ENCODE measurements at regions not wholly inside any gene's neighbourhood (a gene's known extent, or its start where the extent isn't known, plus 50 kb on each side); places are given as distances from the start of the nearest gene placed in this dataset.

- no peak for DNase-seq (ENCODE audit: extremely low read depth in 1 of 2, low read depth in 1 of 2)
Measured at GRCh38 chr9:88751781-88752180, 216.8 kb downstream of the NXNL2 start.

- no peak for DNase-seq (ENCODE audit: extremely low read depth in 1 of 2, low read depth in 1 of 2)
Measured at GRCh38 chr9:88753691-88754367, 218.9 kb downstream of the NXNL2 start.

- DNase-seq (ENCODE audit: extremely low read depth in 1 of 2, low read depth in 1 of 2) = no peak
Measured at GRCh38 chr9:88754452-88754851, 219.5 kb downstream of the NXNL2 start.

- DNase-seq (ENCODE audit: extremely low read depth in 1 of 2, low read depth in 1 of 2) = no peak
Measured at GRCh38 chr9:88754886-88755285, 219.9 kb downstream of the NXNL2 start.

- DNase-seq (ENCODE audit: extremely low read depth in 1 of 2, low read depth in 1 of 2) = no peak
Measured at GRCh38 chr9:88757406-88758010, 222.5 kb downstream of the NXNL2 start.

- DNase-seq (ENCODE audit: extremely low read depth in 1 of 2, low read depth in 1 of 2) = no peak
Measured at GRCh38 chr9:88759364-88759763, 224.4 kb downstream of the NXNL2 start.

GRCh38 chr9:88766778-88767503 is 224.3 kb upstream of the S1PR3 start:
- DNase-seq (ENCODE audit: extremely low read depth in 1 of 2, low read depth in 1 of 2) = no peak

- DNase-seq (ENCODE audit: extremely low read depth in 1 of 2, low read depth in 1 of 2) = no peak
Measured at GRCh38 chr9:88767504-88767790, 223.8 kb upstream of the S1PR3 start.

GRCh38 chr9:88772575-88772974 is 218.7 kb upstream of the S1PR3 start:
- no peak for DNase-seq (ENCODE audit: extremely low read depth in 1 of 2, low read depth in 1 of 2)

GRCh38 chr9:88773126-88773525 is 218.1 kb upstream of the S1PR3 start:
- DNase-seq (ENCODE audit: extremely low read depth in 1 of 2, low read depth in 1 of 2) = no peak

GRCh38 chr9:88773627-88774244 is 217.5 kb upstream of the S1PR3 start:
- DNase-seq (ENCODE audit: extremely low read depth in 1 of 2, low read depth in 1 of 2) = no peak

GRCh38 chr9:88775037-88775471 is 216.2 kb upstream of the S1PR3 start:
- DNase-seq (ENCODE audit: extremely low read depth in 1 of 2, low read depth in 1 of 2) = no peak

GRCh38 chr9:88775559-88775958 is 215.7 kb upstream of the S1PR3 start:
- DNase-seq (ENCODE audit: extremely low read depth in 1 of 2, low read depth in 1 of 2) = no peak

GRCh38 chr9:88775966-88776365 is 215.3 kb upstream of the S1PR3 start:
- no peak for DNase-seq (ENCODE audit: extremely low read depth in 1 of 2, low read depth in 1 of 2)

GRCh38 chr9:88776717-88777497 is 214.4 kb upstream of the S1PR3 start:
- DNase-seq (ENCODE audit: extremely low read depth in 1 of 2, low read depth in 1 of 2) = no peak

- DNase-seq (ENCODE audit: extremely low read depth in 1 of 2, low read depth in 1 of 2) = no peak
Measured at GRCh38 chr9:88777498-88778312, 213.6 kb upstream of the S1PR3 start.

- no peak for DNase-seq (ENCODE audit: extremely low read depth in 1 of 2, low read depth in 1 of 2)
Measured at GRCh38 chr9:88781628-88782391, 209.5 kb upstream of the S1PR3 start.

GRCh38 chr9:88782931-88783710 is 208.1 kb upstream of the S1PR3 start:
- DNase-seq (ENCODE audit: extremely low read depth in 1 of 2, low read depth in 1 of 2) = no peak

GRCh38 chr9:88783711-88784083 is 207.6 kb upstream of the S1PR3 start:
- DNase-seq (ENCODE audit: extremely low read depth in 1 of 2, low read depth in 1 of 2) = no peak
